IMR-90 (cell line): ENCODE measurements at regions not wholly inside any gene's neighbourhood (a gene's known extent, or its start where the extent isn't known, plus 50 kb on each side); places are given as distances from the start of the nearest gene placed in this dataset.
A peak's percentile ranks its signal among the peaks of the same experiment; 100 is the strongest.

Experiments used
- ATAC-seq: fragments of 200-7000 bp; cut with Tn5 transposase; 2 replicates; pipeline ENCODE4 v1.9.1; 2020; ENCODE audit warnings: low read depth, mild to moderate bottlenecking, moderate library complexity
- BruUV-seq: library from RNA; stranded (reverse); fragments of 400-500 nt; replicated peaks from 2 replicates; lab custom pipeline; 2021; lab: Mats Ljungman, UMichigan
- CTCF ChIA-PET: fragments of 300-600 bp; formaldehyde crosslinking; extraction: SDS; loops from one replicate; lab custom pipeline; 2021; ENCODE audit warnings: antibody characterized with exemption; lab: Yijun Ruan, JAX
- POLR2A ChIA-PET: fragments of 300-600 bp; sonication (Branson Sonifier 250); formaldehyde crosslinking; loops from one replicate; lab custom pipeline; 2022; ENCODE audit warnings: antibody characterized with exemption; ENCODE audit not compliant: unreplicated experiment; lab: Charles Lee
- DNase-seq: peaks from one replicate; pipeline ENCODE4 v3.0.0; 2013
- H2AFZ ChIP-seq: replicated peaks from 2 replicates; pipeline ENCODE3; 2013; ENCODE audit warnings: low read length, mild to moderate bottlenecking; ENCODE audit not compliant: poor library complexity
- H2AK5ac ChIP-seq: 2 replicates; pipeline ENCODE4 v1.6.1; 2013; ENCODE audit warnings: low read depth, low read length, inconsistent platforms
- H2AK9ac ChIP-seq: replicated peaks from 2 replicates; pipeline ENCODE3; 2013; ENCODE audit warnings: mild to moderate bottlenecking, low read depth, low read length, moderate library complexity; ENCODE audit not compliant: poor library complexity
- H2BK120ac ChIP-seq: 2 replicates; pipeline ENCODE4 v1.6.1; 2013; ENCODE audit warnings: low read depth, low read length, inconsistent platforms
- H2BK15ac ChIP-seq: 3 replicates; pipeline ENCODE4 v1.6.1; 2013; ENCODE audit warnings: low read depth, low read length, inconsistent platforms
- H2BK20ac ChIP-seq: 2 replicates; pipeline ENCODE4 v1.6.1; 2013; ENCODE audit warnings: low read depth, mild to moderate bottlenecking, inconsistent platforms, low read length, moderate library complexity
- H2BK5ac ChIP-seq: 2 replicates; pipeline ENCODE4 v1.6.1; 2013; ENCODE audit warnings: mild to moderate bottlenecking, low read depth, low read length, inconsistent platforms; ENCODE audit not compliant: poor library complexity, severe bottlenecking
- H3K14ac ChIP-seq: replicated peaks from 2 replicates; pipeline ENCODE4 v1.6.1; 2013; ENCODE audit warnings: low read depth, low read length, inconsistent platforms
- H3K18ac ChIP-seq: 2 replicates; pipeline ENCODE4 v1.6.1; 2013; ENCODE audit warnings: low read depth, low read length, control low read depth
- H3K23ac ChIP-seq: 2 replicates; pipeline ENCODE4 v1.6.1; 2013; ENCODE audit warnings: low read depth, low read length, inconsistent platforms
- H3K27ac ChIP-seq: 2 replicates; pipeline ENCODE4 v1.5.1; 2013; ENCODE audit warnings: mild to moderate bottlenecking, control low read depth, low read length; ENCODE audit not compliant: insufficient read depth
- H3K27me3 ChIP-seq: 2 replicates; pipeline ENCODE4 v1.6.1; 2013; ENCODE audit warnings: low read length; ENCODE audit not compliant: control insufficient read depth, insufficient read depth
- H3K36me3 ChIP-seq: 2 replicates; pipeline ENCODE4 v1.6.1; 2013; ENCODE audit warnings: low read length, mixed read lengths; ENCODE audit not compliant: control insufficient read depth, insufficient read depth
- H3K4ac ChIP-seq: 2 replicates; pipeline ENCODE4 v1.6.1; 2013; ENCODE audit warnings: low read depth, low read length, inconsistent platforms
- H3K4me1 ChIP-seq: 2 replicates; pipeline ENCODE4 v1.6.1; 2013; ENCODE audit warnings: low read length, mixed read lengths; ENCODE audit not compliant: control insufficient read depth, insufficient read depth
- H3K4me2 ChIP-seq: 2 replicates; pipeline ENCODE4 v1.6.1; 2013; ENCODE audit warnings: low read depth, mild to moderate bottlenecking, control low read depth, low read length, moderate library complexity
- H3K4me3 ChIP-seq: 2 replicates; pipeline ENCODE4 v1.5.1; 2013; ENCODE audit warnings: low read depth, mild to moderate bottlenecking, control low read depth, low read length, moderate library complexity; ENCODE audit not compliant: insufficient read depth
- H3K56ac ChIP-seq: 2 replicates; pipeline ENCODE4 v1.6.1; 2013; ENCODE audit warnings: low read length, inconsistent platforms; ENCODE audit not compliant: insufficient read depth; ENCODE audit errors: extremely low read depth
- H3K79me1 ChIP-seq, 2 experiments: 2 replicates each; pipeline ENCODE4 v1.6.1; 2013; ENCODE audit warnings: low read length in 2 of 2, inconsistent platforms in 1 of 2, low read depth in 1 of 2
- H3K9ac ChIP-seq: 2 replicates; pipeline ENCODE4 v1.6.1; 2013; ENCODE audit warnings: low read depth, low read length, control low read depth
- H3K9me1 ChIP-seq: 2 replicates; pipeline ENCODE4 v1.6.1; 2013; ENCODE audit warnings: low read length, inconsistent platforms; ENCODE audit not compliant: insufficient read depth
- H3K9me3 ChIP-seq: 2 replicates; pipeline ENCODE4 v1.6.1; 2013; ENCODE audit warnings: low read length; ENCODE audit not compliant: control insufficient read depth, insufficient read depth
- H4K20me1 ChIP-seq: 2 replicates; pipeline ENCODE4 v1.6.1; 2013; ENCODE audit warnings: low read length, inconsistent platforms; ENCODE audit not compliant: insufficient read depth
- H4K5ac ChIP-seq: 2 replicates; pipeline ENCODE4 v1.6.1; 2013; ENCODE audit warnings: mild to moderate bottlenecking, low read depth, low read length, control low read depth
- H4K8ac ChIP-seq, 2 experiments: 2 replicates each; pipeline ENCODE4 v1.6.1; 2013; ENCODE audit warnings: low read depth in 2 of 2, low read length in 2 of 2, control low read depth in 1 of 2, inconsistent platforms in 1 of 2
- H4K91ac ChIP-seq: 2 replicates; pipeline ENCODE4 v1.6.1; 2013; ENCODE audit warnings: low read depth, low read length, inconsistent platforms; ENCODE audit not compliant: insufficient read depth
- BHLHE40 ChIP-seq: fragments of 150-350 bp; IDR thresholded peaks from 2 replicates; pipeline ENCODE4 v1.6.1; 2016; ENCODE audit warnings: mild to moderate bottlenecking, low read depth, low read length
- CEBPB ChIP-seq: IDR thresholded peaks from 2 replicates; pipeline ENCODE4 v1.6.1; 2012; ENCODE audit warnings: low read depth, low read length, improper control_type of control experiment
- CHD1 ChIP-seq: IDR thresholded peaks from 2 replicates; pipeline ENCODE4 v1.6.1; 2012; ENCODE audit warnings: low read depth, low read length, improper control_type of control experiment
- MAFK ChIP-seq: IDR thresholded peaks from 2 replicates; pipeline ENCODE4 v1.6.1; 2012; ENCODE audit warnings: low read depth, low read length, improper control_type of control experiment
- MAZ ChIP-seq: IDR thresholded peaks from 2 replicates; pipeline ENCODE4 v1.6.1; 2012; ENCODE audit warnings: low read depth, mild to moderate bottlenecking, low read length, improper control_type of control experiment, moderate library complexity, borderline replicate concordance
- MXI1 ChIP-seq: IDR thresholded peaks from 2 replicates; pipeline ENCODE4 v1.6.1; 2012; ENCODE audit warnings: low read depth, mild to moderate bottlenecking, low read length, moderate library complexity, borderline replicate concordance
- POLR2A ChIP-seq: IDR thresholded peaks from 2 replicates; pipeline ENCODE4 v1.6.1; 2012; ENCODE audit warnings: mild to moderate bottlenecking, low read depth, low read length
- RAD21 ChIP-seq: IDR thresholded peaks from 2 replicates; pipeline ENCODE4 v1.6.1; 2012; ENCODE audit warnings: low read length, improper control_type of control experiment
- RCOR1 ChIP-seq: IDR thresholded peaks from 2 replicates; pipeline ENCODE4 v1.6.1; 2012; ENCODE audit warnings: mild to moderate bottlenecking, low read length, improper control_type of control experiment; ENCODE audit not compliant: insufficient replicate concordance
- RFX5 ChIP-seq: IDR thresholded peaks from 2 replicates; pipeline ENCODE4 v1.8.0; 2012; ENCODE audit warnings: low read depth, mild to moderate bottlenecking, low read length, moderate library complexity
- SMC3 ChIP-seq: fragments of 150-350 bp; IDR thresholded peaks from 2 replicates; pipeline ENCODE4 v1.6.1; 2016; ENCODE audit warnings: low read depth, mild to moderate bottlenecking, antibody characterized with exemption, low read length, moderate library complexity
- WGBS, 2 experiments: methylation state at CpG; one replicate each; pipeline versions ENCODE4 v1.1.5 to v1.1.7; 2013; ENCODE audit warnings: missing lambda C conversion rate in 2 of 2; ENCODE audit not compliant: insufficient read length in 1 of 2; ENCODE audit errors: extremely low coverage in 2 of 2; 5-methylcytosine and 5-hydroxymethylcytosine counted together
- dilution Hi-C: fragments of 300-500 bp; cut with HindIII; formaldehyde crosslinking; loops from one replicate; pipeline ENCODE4 v1.14.3; 2018; ENCODE audit warnings: low sequenced_read_pairs; ENCODE audit not compliant: unreplicated experiment
- in situ Hi-C: fragments of 300-500 bp; cut with MboI; formaldehyde crosslinking; loops from 3 replicates; pipeline ENCODE4 v1.14.3; 2019; ENCODE audit warnings: low sequenced_read_pairs, inconsistent platforms, mixed read lengths
- intact Hi-C: fragments of 100-400 bp; cut with micrococcal nuclease; formaldehyde crosslinking; loops from 2 replicates; pipeline ENCODE4 v1.10.0; 2022
- TF ChIP-seq, protein P1 (sequence below): conservative IDR thresholded peaks from 2 replicates; pipeline ENCODE4 v1.5.1; 2012; ENCODE audit warnings: mild to moderate bottlenecking, low read depth, low read length, improper control_type of control experiment
- TF ChIP-seq, protein P2 (sequence below): fragments of 150-350 bp; IDR thresholded peaks from 2 replicates; pipeline ENCODE4 v1.6.1; 2016; ENCODE audit warnings: low read depth, mild to moderate bottlenecking, low read length, moderate library complexity, borderline replicate concordance
- TF ChIP-seq, protein P3 (sequence below): fragments of 150-350 bp; IDR thresholded peaks from 2 replicates; pipeline ENCODE4 v1.6.1; 2017; ENCODE audit warnings: mild to moderate bottlenecking, antibody characterized with exemption, low read length, low read depth

DNA sequence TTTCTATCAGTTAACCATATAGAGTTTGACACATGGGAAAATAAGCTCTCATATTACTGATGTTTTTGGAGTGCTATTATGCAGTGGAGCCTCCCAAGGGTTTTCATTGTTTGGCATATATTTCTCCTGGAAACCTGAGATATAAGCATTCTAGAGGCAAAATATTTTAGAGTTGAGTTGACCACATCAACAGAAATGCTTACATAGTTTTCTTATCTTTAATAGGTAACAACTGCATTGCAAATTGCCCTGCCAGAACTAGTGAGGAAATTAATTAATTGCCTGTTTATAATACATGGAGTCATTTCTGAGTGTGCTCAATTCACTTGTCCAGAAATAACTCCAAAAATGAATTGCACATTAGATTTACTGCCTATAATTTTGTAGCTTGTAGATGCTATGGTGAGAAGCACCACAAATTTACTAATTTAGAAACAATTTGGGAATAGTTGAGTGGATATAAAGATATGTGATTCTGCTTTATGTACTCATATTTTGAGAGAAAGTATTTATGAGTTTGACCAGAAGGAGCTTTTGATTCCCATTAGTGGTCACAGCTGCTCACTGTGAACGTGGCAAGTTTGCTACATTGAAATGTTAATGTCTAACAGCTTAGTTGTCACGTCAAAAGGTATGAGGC is 288.7 kb downstream of the CD109 start:
- H3K9me1 ChIP-seq = peaks cover 3% of the 10 kb centered on the region
- H3K9me3 ChIP-seq = no peaks in the 10 kb centered on the region
- H4K5ac ChIP-seq = no peak overlapping the region
- no peak overlapping the region for H3K27ac ChIP-seq
- H2BK15ac ChIP-seq = peak overlapping the region; percentile 70; the same call in 1 of the 3 replicates
- H2BK20ac ChIP-seq = peak overlapping the region; percentile 41; the same call in 1 of the 2 replicates
- BruUV-seq = no TSS peak
- H3K4me1 ChIP-seq = peaks cover 10% of the 10 kb centered on the region
- peak overlapping the region; percentile 88 for H2BK5ac ChIP-seq
- H3K14ac ChIP-seq = 0 out of 2 replicates have a peak overlapping the region, but pooled peaks have one; percentile 52
- 80% methylated on average over 1 of the region's 2 CpGs; no CpG with 5 or more reads in 1 of the 2 experiments for WGBS, 2 experiments
- peak overlapping the region; percentile 5; the same call in 1 of the 2 replicates for H3K4me2 ChIP-seq
- no peak overlapping the region for H2AFZ ChIP-seq
- POLR2A ChIA-PET = no interaction called here
- H3K36me3 ChIP-seq = no peaks in the 10 kb centered on the region
- H4K91ac ChIP-seq = 0 out of 2 replicates have a peak overlapping the region, but pooled peaks have one; percentile 29
- CTCF ChIA-PET = interaction anchor here (0.6 to 0.8 kb wide), 2 partner anchors 20 to 104 kb away, joined by 3 read pairs; no protein-coding TSS in a partner anchor
- no peaks in the 10 kb centered on the region for H4K20me1 ChIP-seq
- intact Hi-C loops = no loop called here
- peak overlapping the region in 1 of 2 experiments; percentile 50; a peak in 1 of 4 replicates for H4K8ac ChIP-seq
- H3K9ac ChIP-seq = no peak overlapping the region
- peak overlapping the region; percentile 66; the same call in 1 of the 2 replicates for H2BK120ac ChIP-seq
- H3K79me1 ChIP-seq = no peaks in the 10 kb centered on the region
- DNase-seq (peak; percentile 36), ATAC-seq (peak; percentile 45)
- dilution Hi-C loops = no loop called here
- no peaks in the 10 kb centered on the region for H3K27me3 ChIP-seq
- peak overlapping the region; percentile 78; the same call in 1 of the 2 replicates for H3K4ac ChIP-seq
- no peak overlapping the region for H3K23ac ChIP-seq
- H3K56ac ChIP-seq = no peak overlapping the region
- in situ Hi-C loops = loop anchor here (5.0 kb wide), 1 partner anchor 1233 kb away; no protein-coding TSS in a partner anchor
- H3K4me3 ChIP-seq = no peak overlapping the region
- H2AK9ac ChIP-seq = no peak overlapping the region
- H2AK5ac ChIP-seq = peak overlapping the region; percentile 69; the same call in 1 of the 2 replicates
- TF ChIP-seq, protein P1, sequence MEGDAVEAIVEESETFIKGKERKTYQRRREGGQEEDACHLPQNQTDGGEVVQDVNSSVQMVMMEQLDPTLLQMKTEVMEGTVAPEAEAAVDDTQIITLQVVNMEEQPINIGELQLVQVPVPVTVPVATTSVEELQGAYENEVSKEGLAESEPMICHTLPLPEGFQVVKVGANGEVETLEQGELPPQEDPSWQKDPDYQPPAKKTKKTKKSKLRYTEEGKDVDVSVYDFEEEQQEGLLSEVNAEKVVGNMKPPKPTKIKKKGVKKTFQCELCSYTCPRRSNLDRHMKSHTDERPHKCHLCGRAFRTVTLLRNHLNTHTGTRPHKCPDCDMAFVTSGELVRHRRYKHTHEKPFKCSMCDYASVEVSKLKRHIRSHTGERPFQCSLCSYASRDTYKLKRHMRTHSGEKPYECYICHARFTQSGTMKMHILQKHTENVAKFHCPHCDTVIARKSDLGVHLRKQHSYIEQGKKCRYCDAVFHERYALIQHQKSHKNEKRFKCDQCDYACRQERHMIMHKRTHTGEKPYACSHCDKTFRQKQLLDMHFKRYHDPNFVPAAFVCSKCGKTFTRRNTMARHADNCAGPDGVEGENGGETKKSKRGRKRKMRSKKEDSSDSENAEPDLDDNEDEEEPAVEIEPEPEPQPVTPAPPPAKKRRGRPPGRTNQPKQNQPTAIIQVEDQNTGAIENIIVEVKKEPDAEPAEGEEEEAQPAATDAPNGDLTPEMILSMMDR = no peak
- TF ChIP-seq MXI1 (no peak), MAFK (no peak), RFX5 (no peak), RCOR1 (no peak), BHLHE40 (no peak), CHD1 (no peak), SMC3 (no peak), RAD21 (no peak), MAZ (no peak), POLR2A (no peak), CEBPB (no peak)
- TF ChIP-seq, protein P2, sequence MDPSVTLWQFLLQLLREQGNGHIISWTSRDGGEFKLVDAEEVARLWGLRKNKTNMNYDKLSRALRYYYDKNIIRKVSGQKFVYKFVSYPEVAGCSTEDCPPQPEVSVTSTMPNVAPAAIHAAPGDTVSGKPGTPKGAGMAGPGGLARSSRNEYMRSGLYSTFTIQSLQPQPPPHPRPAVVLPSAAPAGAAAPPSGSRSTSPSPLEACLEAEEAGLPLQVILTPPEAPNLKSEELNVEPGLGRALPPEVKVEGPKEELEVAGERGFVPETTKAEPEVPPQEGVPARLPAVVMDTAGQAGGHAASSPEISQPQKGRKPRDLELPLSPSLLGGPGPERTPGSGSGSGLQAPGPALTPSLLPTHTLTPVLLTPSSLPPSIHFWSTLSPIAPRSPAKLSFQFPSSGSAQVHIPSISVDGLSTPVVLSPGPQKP = no peak
- TF ChIP-seq, protein P3, sequence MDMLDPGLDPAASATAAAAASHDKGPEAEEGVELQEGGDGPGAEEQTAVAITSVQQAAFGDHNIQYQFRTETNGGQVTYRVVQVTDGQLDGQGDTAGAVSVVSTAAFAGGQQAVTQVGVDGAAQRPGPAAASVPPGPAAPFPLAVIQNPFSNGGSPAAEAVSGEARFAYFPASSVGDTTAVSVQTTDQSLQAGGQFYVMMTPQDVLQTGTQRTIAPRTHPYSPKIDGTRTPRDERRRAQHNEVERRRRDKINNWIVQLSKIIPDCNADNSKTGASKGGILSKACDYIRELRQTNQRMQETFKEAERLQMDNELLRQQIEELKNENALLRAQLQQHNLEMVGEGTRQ = no peak
- H3K18ac ChIP-seq = peak overlapping the region; percentile 82; the same call in 1 of the 2 replicates
